DMS79 treated with DMSO at 0.1 percent for 48 hours (cell line): ENCODE measurements at regions not wholly inside any gene's neighbourhood (a gene's known extent, or its start where the extent isn't known, plus 50 kb on each side); places are given as distances from the start of the nearest gene placed in this dataset.

Source experiments
- DNase-seq: peaks from one replicate; lab custom pipeline; 2025; lab: John Stamatoyannopoulos, UW

DNA sequence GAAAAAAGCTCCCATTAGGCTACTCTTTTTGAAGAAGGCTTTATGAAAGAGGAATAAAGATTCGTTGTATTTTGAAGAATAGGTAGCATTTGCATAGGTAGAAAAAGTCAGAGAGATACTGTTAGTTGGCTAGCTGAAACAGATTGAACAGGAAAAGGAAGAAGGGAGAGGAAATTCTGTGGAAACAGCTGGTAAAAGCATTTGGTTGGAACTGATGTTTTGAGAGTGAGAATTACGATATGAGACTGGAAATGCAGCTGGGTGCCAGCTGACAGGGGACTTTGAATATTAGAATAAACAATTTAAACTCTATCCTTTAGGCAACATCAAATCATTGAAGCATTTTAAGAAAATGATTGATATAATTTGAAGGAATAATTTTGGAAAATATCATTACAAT lies 96.7 kb upstream of the CNTNAP5 start:
- no peak for DNase-seq

DNA sequence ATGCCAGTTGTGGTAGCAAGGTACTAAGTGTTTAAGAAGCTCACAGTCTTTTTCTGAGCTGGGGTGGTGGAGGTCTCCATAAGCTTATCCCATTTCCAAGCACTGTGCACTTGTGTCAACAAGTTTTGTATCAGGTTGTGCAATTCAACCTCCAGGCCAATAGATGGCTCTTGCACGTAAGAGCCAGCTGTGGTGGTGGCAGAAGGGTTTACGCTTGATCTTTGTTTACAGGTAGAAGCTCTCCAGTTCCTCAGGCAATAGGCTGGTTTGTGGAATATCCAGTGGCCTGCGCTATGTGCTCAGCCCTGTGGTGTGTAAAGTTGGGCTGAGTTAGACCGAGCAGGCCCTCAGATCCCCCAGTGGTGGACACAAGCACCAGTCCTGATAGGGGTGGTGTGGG lies 89.7 kb upstream of the CNTNAP5 start:
- no peak for DNase-seq

DNA sequence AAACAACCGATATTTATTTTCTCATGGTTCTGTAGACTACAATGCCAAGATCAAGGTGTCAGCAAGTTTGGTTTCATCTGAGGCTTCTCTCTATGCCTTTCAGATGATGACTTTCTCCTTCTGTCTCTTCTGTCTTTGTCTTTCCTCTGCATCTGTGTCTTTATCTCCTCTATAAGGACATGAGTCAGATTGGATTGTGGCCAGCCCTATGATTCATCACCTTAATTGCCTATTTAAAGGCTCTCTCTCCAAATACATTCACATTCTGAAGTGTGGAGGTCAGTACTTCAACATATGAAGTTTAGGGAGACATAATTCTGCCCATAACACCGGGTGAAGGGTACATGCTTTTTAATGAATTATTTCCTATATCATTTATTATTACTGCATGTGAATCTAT lies 71.2 kb upstream of the CNTNAP5 start:
- DNase-seq: no peak

DNA sequence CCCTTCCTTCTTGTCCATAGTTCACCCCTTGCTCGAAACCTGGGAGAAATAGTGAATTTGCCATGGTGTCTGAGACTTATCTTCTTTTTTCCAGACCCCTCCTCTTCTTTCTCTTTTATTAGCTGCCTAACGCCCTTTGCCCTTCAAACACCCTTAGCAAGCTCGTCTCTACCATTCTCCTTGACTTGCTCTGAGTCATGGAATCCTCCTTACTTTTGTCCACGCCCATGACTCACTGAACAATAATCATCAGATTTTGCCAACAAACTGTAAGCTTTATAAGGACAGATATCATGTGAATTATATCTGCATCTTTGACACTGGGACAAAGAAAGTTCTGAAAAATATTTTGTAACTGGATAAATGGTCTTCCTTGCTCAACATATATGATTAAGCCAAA lies 67.1 kb upstream of the CNTNAP5 start:
- no peak for DNase-seq

DNA sequence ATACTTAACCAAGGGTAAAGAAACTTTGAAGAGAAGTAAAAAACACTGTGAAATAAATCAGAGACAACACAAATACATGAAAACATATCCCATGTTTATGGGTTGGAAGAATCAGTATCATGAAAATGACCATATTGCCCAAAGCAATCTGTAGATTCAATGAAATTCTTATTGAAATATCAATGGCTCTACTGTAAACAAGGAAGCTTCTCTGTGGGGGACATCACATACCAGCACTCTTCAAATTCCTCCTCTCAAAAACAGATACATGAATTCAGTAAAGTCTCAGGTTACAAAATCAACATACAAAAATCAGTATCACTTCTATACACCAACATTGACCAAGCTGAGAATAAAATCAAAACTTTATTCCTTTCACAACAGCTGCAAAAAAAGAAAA lies 63.5 kb upstream of the CNTNAP5 start:
- DNase-seq: no peak

DNA sequence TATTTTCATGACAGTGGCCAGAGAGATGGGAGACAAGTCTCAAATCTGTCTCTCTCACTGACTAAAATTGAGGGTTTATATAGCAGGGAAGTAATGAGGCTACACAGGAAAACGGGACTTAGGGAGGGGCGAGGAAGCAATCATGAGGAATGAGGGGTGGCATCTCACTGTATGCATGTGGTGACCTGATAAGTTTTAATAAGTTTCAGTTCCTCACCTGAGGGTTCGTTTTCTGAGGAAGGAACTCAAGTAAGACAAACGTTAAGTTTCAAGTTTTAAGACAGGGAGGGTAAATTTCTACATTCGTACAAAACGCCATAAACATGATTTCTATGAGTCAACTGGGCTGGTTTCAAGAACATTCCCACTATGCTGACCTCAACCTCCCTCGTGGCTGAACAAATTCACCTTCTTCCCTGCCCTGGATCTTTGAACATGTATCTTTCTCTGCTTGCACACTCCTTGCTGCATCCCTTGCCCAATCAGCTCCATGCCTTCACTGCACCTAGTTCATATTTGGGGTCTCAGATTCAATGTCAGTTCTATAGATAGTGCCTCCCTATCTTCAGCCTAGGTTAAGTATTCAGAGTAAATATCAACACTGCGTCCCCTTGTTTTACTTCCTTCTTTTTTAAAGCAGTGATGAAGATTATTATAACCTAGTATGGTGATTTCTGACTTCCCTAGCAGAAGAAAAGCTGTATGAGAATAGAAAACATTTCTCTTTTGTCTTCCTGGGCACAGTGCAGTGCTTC lies 53.3 kb upstream of the CNTNAP5 start:
- DNase-seq: no peak
